ENCODE measurements at regions not wholly inside any gene's neighbourhood (a gene's known extent, or its start where the extent isn't known, plus 50 kb on each side); places are given as distances from the start of the nearest gene placed in this dataset.

DNA sequence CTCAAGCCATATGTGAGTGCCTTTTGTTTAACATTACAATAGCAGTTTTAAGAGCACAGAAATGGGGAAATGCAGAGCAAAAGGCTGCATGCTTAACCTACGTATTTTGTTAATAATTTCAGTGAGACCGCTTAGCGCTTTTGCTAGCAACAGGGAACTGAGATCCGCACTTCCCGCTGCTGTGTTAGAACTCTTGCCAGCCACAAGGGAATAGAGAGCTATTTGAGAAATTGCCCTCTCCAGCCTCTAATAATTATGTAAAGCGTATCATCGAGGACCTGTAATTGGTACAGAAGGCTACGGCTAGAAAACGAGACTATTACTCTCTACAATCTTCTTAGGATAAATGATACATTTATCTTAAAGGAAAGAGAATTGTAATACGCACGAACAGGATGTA lies 205.2 kb upstream of the GRIP1 start:
- no peak for FAIRE-seq
- Histone ChIP-seq H3K27ac (no peak overlapping the region), H3K36me3 (no peaks in the 10 kb centered on the region), H3K9me3 (no peaks in the 10 kb centered on the region), H3K4me1 (no peaks in the 10 kb centered on the region), H3K4me3 (no peak overlapping the region), H3K27me3 (no peaks in the 10 kb centered on the region)
- TF ChIP-seq, protein P1, sequence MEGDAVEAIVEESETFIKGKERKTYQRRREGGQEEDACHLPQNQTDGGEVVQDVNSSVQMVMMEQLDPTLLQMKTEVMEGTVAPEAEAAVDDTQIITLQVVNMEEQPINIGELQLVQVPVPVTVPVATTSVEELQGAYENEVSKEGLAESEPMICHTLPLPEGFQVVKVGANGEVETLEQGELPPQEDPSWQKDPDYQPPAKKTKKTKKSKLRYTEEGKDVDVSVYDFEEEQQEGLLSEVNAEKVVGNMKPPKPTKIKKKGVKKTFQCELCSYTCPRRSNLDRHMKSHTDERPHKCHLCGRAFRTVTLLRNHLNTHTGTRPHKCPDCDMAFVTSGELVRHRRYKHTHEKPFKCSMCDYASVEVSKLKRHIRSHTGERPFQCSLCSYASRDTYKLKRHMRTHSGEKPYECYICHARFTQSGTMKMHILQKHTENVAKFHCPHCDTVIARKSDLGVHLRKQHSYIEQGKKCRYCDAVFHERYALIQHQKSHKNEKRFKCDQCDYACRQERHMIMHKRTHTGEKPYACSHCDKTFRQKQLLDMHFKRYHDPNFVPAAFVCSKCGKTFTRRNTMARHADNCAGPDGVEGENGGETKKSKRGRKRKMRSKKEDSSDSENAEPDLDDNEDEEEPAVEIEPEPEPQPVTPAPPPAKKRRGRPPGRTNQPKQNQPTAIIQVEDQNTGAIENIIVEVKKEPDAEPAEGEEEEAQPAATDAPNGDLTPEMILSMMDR (IDR thresholded peaks at IDR 0.05), result no peak
- 80 to 83% methylated on average over 11 of the region's 11 CpGs for WGBS, 2 donors
- ATAC-seq, result no peak
- intact Hi-C loops (cut with DNase I), result no loop called here
- no peak for DNase-seq

DNA sequence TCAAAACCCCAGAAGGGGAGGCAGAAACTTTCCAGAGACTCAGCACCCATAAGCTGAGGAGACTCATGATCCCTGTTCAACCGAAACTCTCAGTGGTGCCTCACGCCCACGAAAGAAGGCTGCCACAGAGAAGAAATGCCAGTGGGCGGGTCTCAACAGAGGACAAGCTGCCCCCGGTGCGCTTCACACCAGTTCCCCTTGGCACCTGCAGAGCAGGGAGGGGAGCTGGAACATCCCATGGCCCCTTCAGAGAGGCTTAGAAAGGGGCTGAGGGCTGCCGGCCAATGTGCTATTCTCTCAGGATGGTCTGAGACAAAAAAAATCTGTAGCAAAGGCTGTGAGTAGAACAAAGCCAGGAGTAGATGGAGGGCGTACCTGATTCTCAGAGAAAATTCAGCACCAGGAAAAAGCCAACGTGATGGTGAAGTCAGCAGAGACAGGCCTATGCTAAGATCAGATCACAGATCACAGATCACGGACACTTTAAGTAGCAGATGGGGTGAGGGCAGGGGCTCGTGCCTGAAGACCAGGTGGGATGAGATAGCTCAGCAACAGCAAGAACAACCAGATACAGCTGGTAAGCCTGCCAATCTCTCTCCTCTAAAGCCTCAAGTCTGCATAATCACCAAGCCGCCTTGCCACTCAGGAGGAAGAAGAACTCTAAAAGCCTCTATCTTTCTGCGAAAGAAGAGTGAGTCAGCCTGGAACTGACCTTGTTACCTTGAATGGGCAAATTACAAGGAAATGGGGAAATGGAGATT lies 206.4 kb upstream of the GRIP1 start:
- no peaks in the 10 kb centered on the region for H3K36me3 ChIP-seq
- intact Hi-C loops (cut with DNase I), result no loop called here
- H3K27ac ChIP-seq, result no peak overlapping the region
- no peaks in the 10 kb centered on the region for H3K9me3 ChIP-seq
- ATAC-seq (no peak), DNase-seq (peak in 1 of 6 donors; percentile 29), FAIRE-seq (no peak)
- no peaks in the 10 kb centered on the region for H3K4me1 ChIP-seq
- TF ChIP-seq, protein P1 (IDR thresholded peaks at IDR 0.05), result no peak
- 81 to 82% methylated on average over 13 of the region's 13 CpGs for WGBS, 2 donors
- H3K27me3 ChIP-seq, result no peaks in the 10 kb centered on the region
- H3K4me3 ChIP-seq, result no peak overlapping the region

DNA sequence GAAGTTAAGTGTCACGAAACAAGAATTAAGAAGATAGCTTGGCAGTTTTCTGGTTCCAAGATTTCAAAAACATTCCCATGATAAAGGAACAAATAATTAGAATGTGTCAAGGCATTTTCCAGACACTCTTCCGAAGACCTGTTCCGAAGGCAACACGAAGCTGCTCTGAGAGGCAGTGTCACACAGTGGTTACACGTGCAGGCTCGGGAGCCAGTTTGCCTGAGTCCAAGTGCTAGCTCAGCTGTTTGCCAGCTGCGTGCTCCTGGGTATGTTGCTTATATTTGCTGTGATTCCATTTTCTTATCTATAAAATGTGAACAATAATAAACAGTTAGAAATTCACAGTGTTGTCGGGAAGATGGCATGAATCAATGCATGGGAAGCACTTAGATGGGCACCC lies 217.9 kb upstream of the GRIP1 start:
- no peaks in the 10 kb centered on the region for H3K36me3 ChIP-seq
- no peaks in the 10 kb centered on the region for H3K4me1 ChIP-seq
- no peak for FAIRE-seq
- no peaks in the 10 kb centered on the region for H3K9me3 ChIP-seq
- TF ChIP-seq, protein P1 (IDR thresholded peaks at IDR 0.05), result no peak
- WGBS, 2 donors, result 85 to 86% methylated on average over 8 of the region's 8 CpGs
- ATAC-seq, result no peak
- no peak overlapping the region for H3K4me3 ChIP-seq
- DNase-seq, result no peak
- H3K27me3 ChIP-seq, result no peaks in the 10 kb centered on the region
- H3K27ac ChIP-seq, result no peak overlapping the region
- intact Hi-C loops (cut with DNase I), result no loop called here

DNA sequence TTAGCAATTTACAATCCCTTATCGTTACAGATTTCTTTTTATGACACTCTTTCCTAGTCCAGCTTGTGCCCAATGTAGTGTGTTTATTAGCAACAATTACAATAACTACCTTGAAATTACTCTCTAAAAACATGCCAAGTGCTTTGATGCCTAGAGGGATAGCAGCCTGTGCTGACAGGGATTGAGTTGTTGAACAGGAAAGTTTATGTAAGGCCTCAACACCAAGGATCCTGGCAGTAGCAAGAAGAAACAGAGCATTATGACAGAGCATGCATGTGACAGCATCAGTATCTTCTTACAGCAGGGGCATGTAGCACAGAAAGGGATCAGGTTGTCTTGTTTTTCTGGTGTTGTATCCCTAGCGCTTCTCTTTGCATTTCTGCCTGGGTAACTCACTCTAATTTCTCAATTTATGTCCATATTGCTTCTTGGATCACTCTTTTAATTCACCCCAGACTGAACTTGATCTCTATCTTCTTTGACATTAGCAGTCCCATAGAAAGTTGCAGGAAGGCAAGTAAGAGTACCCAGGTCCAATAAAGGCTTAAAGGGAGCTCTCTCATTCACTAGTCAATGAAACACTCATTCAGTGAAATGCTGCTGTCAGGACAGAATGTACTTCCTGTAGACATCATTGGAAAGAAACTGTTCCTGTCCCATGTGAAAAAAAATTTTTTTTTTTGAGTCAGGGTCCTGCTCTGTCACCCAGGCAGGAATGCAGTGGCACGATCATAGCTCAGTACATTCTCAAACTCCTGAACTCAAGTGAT lies 220.0 kb upstream of the GRIP1 start:
- Histone ChIP-seq H3K9me3 (no peaks in the 10 kb centered on the region), H3K27ac (no peak overlapping the region), H3K4me1 (no peaks in the 10 kb centered on the region), H3K27me3 (no peaks in the 10 kb centered on the region), H3K4me3 (no peak overlapping the region), H3K36me3 (no peaks in the 10 kb centered on the region)
- DNase-seq, result no peak
- TF ChIP-seq, protein P1 (IDR thresholded peaks at IDR 0.05), result no peak
- ATAC-seq, result no peak
- intact Hi-C loops (cut with DNase I), result no loop called here
- WGBS, 2 donors, result 93 to 100% methylated on average over 3 of the region's 3 CpGs
- no peak for FAIRE-seq

DNA sequence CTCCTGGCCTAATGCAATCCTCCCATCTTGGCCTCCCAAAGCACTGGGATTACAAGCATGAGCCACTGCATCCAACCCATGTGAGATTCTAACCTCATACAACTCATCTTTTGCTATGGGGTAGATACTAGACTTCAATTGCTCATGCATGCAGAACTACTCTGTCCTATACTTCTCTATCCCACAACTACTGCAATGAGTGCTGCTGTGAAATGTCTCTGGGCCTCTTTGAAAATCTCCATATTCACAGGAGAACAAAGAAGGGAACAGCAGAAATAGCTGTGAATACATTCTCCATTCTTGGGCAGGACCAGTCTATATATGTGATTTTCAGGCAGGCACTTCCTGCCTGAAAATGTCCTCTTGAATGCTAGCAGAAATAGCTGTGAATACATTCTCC lies 220.7 kb upstream of the GRIP1 start:
- TF ChIP-seq, protein P1 (IDR thresholded peaks at IDR 0.05), result no peak
- H3K9me3 ChIP-seq, result no peaks in the 10 kb centered on the region
- H3K4me3 ChIP-seq, result no peak overlapping the region
- no peaks in the 10 kb centered on the region for H3K4me1 ChIP-seq
- ATAC-seq (no peak), FAIRE-seq (no peak), DNase-seq (no peak)
- H3K36me3 ChIP-seq, result no peaks in the 10 kb centered on the region
- H3K27ac ChIP-seq, result no peak overlapping the region
- intact Hi-C loops (cut with DNase I), result no loop called here
- H3K27me3 ChIP-seq, result no peaks in the 10 kb centered on the region
